ENCODE measurements at regions not wholly inside any gene's neighbourhood (a gene's known extent, or its start where the extent isn't known, plus 50 kb on each side); places are given as distances from the start of the nearest gene placed in this dataset.

DNA sequence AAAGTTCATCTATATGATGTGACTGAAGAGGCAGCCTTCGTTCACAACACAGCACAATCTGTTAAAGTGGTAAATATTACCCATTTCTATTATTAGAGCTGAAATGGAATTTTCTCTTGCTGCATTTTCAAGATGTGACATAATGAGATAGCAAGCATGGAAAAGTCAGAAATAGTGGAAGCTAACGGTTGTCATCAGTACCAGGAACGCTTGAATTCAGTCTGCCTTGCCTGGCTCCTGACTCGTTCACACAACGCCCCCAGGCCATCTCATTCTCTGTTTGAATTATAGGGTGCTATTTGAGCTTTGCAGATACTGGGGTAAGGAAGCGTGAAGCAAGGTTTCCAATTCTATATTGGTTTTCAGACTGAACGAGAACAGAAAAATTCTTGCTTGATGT lies 116.5 kb upstream of the MAP3K7 start:
- Histone ChIP-seq H3K56ac (replicated peaks; ENCODE audit: insufficient read length, low read depth, low read length) (no peak overlapping the region), H3K14ac (ENCODE audit: insufficient read length) (no peak overlapping the region), H2BK120ac (replicated peaks; ENCODE audit: low read depth, low read length) (no peak overlapping the region), H3K79me1 (ENCODE audit: low read depth, low read length) (no peaks in the 10 kb centered on the region), H2BK5ac (ENCODE audit: low read depth, low read length) (no peak overlapping the region), H2AK5ac (ENCODE audit: low read depth, low read length) (no peak overlapping the region), H3K9ac (replicated peaks in 1 of 4; ENCODE audit: extremely low read depth in 1 of 4, low read depth in 3 of 4, low read length in 3 of 4) (no peak overlapping the region), H4K91ac (replicated peaks; ENCODE audit: insufficient read length, low read length) (no peak overlapping the region), H3K18ac (ENCODE audit: extremely low read depth, low read length) (no peak overlapping the region), H3K4ac (replicated peaks; ENCODE audit: insufficient read length, low read depth, low read length) (no peak overlapping the region), H3K4me2 (ENCODE audit: insufficient read depth in 1 of 2, low read depth in 2 of 2, low read length in 2 of 2) (no peak overlapping the region), H3K36me3 (ENCODE audit: control insufficient read depth in 2 of 4, insufficient read depth in 4 of 4, low read length in 3 of 4) (no peaks in the 10 kb centered on the region), H3K79me2 (ENCODE audit: control insufficient read depth in 1 of 2, insufficient read depth in 2 of 2, low read length in 2 of 2) (no peaks in the 10 kb centered on the region), H3K27me3 (replicated peaks in 1 of 4; ENCODE audit: control insufficient read depth in 3 of 4, extremely low read depth in 1 of 4, insufficient read depth in 3 of 4, low read length in 3 of 4) (no peaks in the 10 kb centered on the region), H3K27ac (ENCODE audit: low read depth, low read length) (no peak overlapping the region), H2AFZ (ENCODE audit: low read length) (no peak overlapping the region), H3K4me3 (ENCODE audit: extremely low read depth in 1 of 4, insufficient read depth in 2 of 4, low read depth in 3 of 4, low read length in 4 of 4) (no peak overlapping the region), H2BK20ac (ENCODE audit: low read length) (no peak overlapping the region), H4K5ac (ENCODE audit: insufficient read length, low read depth, low read length) (no peak overlapping the region), H2BK12ac (ENCODE audit: low read depth, low read length) (no peak overlapping the region), H3K4me1 (replicated peaks in 1 of 4; ENCODE audit: control insufficient read depth in 3 of 4, insufficient read depth in 4 of 4, low read length in 3 of 4) (peaks cover 0 to 8% (median 2%) of the 10 kb centered on the region in 4 experiments; a peak in 2 of 7 replicates), H3K9me3 (ENCODE audit: insufficient read depth in 2 of 2, low read depth in 1 of 2, low read length in 1 of 2) (no peaks in the 10 kb centered on the region), H2BK15ac (ENCODE audit: low read length) (no peak overlapping the region), H4K8ac (ENCODE audit: extremely low read depth, insufficient read depth, low read length) (no peak overlapping the region), H3K23me2 (ENCODE audit: low read depth, low read length) (no peaks in the 10 kb centered on the region), H3K23ac (ENCODE audit: insufficient read length) (no peak overlapping the region), H4K20me1 (replicated peaks in 1 of 2; ENCODE audit: control insufficient read depth in 1 of 2, insufficient read depth in 2 of 2, low read length in 2 of 2) (no peaks in the 10 kb centered on the region)
- ChIA-PET CTCF (ENCODE audit: partially characterized antibody) (no interaction called here), POLR2A (ENCODE audit: partially characterized antibody) (interaction anchor here (0.6 kb wide), 1 partner anchor 202 kb away, joined by 3 read pairs; no protein-coding TSS in a partner anchor)
- no peak for DNase-seq (ENCODE audit: low read depth in 1 of 2, low spot score in 2 of 2)
- FAIRE-seq = peak; percentile 13
- WGBS, 2 experiments (ENCODE audit: extremely low coverage in 1 of 2, insufficient coverage in 1 of 2, insufficient read length in 1 of 2, insufficient replicate concordance in 2 of 2, low coverage in 1 of 2, low lambda C conversion rate in 2 of 2, missing lambda C conversion rate in 1 of 2) = 89% methylated on average over 7 of the region's 7 CpGs; no CpG with 5 or more reads in 1 of the 2 experiments
- TF ChIP-seq KDM4A (IDR thresholded peaks at IDR 0.05; ENCODE audit: low read depth, low read length, severe bottlenecking) = no peak
- TF ChIP-seq RAD21 (IDR thresholded peaks at IDR 0.05 in 1 of 2, conservative IDR thresholded peaks at IDR 0.05 in 1 of 2; ENCODE audit: low read depth in 2 of 2, low read length in 2 of 2) = no peak
- no peak for TF ChIP-seq SIN3A (conservative IDR thresholded peaks at IDR 0.05 in 1 of 2, IDR thresholded peaks at IDR 0.05 in 1 of 2; ENCODE audit: low read depth in 1 of 2, low read length in 2 of 2)
- no peak for TF ChIP-seq KDM1A (IDR thresholded peaks at IDR 0.05; ENCODE audit: borderline replicate concordance, low read length)
- TF ChIP-seq FOSL1 (IDR thresholded peaks at IDR 0.05; ENCODE audit: insufficient read depth, low read depth, low read length) = no peak

All from H1 (cell line).